RWPE2 (cell line): ENCODE measurements at regions not wholly inside any gene's neighbourhood (a gene's known extent, or its start where the extent isn't known, plus 50 kb on each side); places are given as distances from the start of the nearest gene placed in this dataset.

Experiments used
- ATAC-seq: fragments of 200-7000 bp; cut with Tn5 transposase; 3 replicates; pipeline ENCODE4 v1.9.1; 2021; ENCODE audit warnings: low read depth
- DNase-seq: peaks from one replicate; pipeline ENCODE4 v3.0.0-alpha.2; 2020; ENCODE audit warnings: low spot score
- H3K27ac ChIP-seq: fragments of 450-650 bp; 2 replicates; pipeline ENCODE4 v1.5.1; 2017; ENCODE audit warnings: mild to moderate bottlenecking; ENCODE audit not compliant: poor library complexity, severe bottlenecking
- H3K27me3 ChIP-seq: fragments of 250-450 bp; sonication (Bioruptor Pico); 2 replicates; pipeline ENCODE4 v1.5.1; 2021; ENCODE audit warnings: mild to moderate bottlenecking, moderate library complexity; ENCODE audit not compliant: insufficient read depth, poor library complexity, severe bottlenecking
- H3K36me3 ChIP-seq: fragments of 250-450 bp; sonication (Bioruptor Pico); 2 replicates; pipeline ENCODE4 v1.5.1; 2020; ENCODE audit warnings: low read depth, mild to moderate bottlenecking, moderate library complexity
- H3K4me1 ChIP-seq: fragments of 250-450 bp; sonication (Bioruptor Pico); 2 replicates; pipeline ENCODE4 v1.5.1; 2021; ENCODE audit warnings: mild to moderate bottlenecking, moderate library complexity; ENCODE audit not compliant: insufficient read depth, poor library complexity, severe bottlenecking
- H3K4me3 ChIP-seq: fragments of 250-450 bp; sonication (Bioruptor Pico); 2 replicates; pipeline ENCODE4 v1.5.1; 2021; ENCODE audit warnings: mild to moderate bottlenecking, moderate library complexity; ENCODE audit not compliant: severe bottlenecking
- H3K9me3 ChIP-seq: fragments of 250-450 bp; sonication (Bioruptor Pico); 2 replicates; pipeline ENCODE4 v1.5.1; 2021; ENCODE audit warnings: mild to moderate bottlenecking, moderate library complexity; ENCODE audit not compliant: severe bottlenecking
- TF ChIP-seq, protein P1 (sequence below): fragments of 450-650 bp; IDR thresholded peaks from one replicate; pipeline ENCODE4 v1.5.1; 2017; ENCODE audit warnings: mild to moderate bottlenecking, moderate library complexity; ENCODE audit not compliant: poor library complexity, severe bottlenecking

GRCh38 chr15:69855258-69856000, 242.3 kb downstream of the TLE3 start:
- H3K27ac ChIP-seq: no peak overlapping the region
- H3K36me3 ChIP-seq: no peaks in the 10 kb centered on the region
- ATAC-seq (no peak), DNase-seq (no peak)
- H3K9me3 ChIP-seq: no peaks in the 10 kb centered on the region
- no peak overlapping the region for H3K4me3 ChIP-seq
- TF ChIP-seq, protein P1, sequence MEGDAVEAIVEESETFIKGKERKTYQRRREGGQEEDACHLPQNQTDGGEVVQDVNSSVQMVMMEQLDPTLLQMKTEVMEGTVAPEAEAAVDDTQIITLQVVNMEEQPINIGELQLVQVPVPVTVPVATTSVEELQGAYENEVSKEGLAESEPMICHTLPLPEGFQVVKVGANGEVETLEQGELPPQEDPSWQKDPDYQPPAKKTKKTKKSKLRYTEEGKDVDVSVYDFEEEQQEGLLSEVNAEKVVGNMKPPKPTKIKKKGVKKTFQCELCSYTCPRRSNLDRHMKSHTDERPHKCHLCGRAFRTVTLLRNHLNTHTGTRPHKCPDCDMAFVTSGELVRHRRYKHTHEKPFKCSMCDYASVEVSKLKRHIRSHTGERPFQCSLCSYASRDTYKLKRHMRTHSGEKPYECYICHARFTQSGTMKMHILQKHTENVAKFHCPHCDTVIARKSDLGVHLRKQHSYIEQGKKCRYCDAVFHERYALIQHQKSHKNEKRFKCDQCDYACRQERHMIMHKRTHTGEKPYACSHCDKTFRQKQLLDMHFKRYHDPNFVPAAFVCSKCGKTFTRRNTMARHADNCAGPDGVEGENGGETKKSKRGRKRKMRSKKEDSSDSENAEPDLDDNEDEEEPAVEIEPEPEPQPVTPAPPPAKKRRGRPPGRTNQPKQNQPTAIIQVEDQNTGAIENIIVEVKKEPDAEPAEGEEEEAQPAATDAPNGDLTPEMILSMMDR: no peak
- no peaks in the 10 kb centered on the region for H3K4me1 ChIP-seq
- H3K27me3 ChIP-seq: no peaks in the 10 kb centered on the region

- ATAC-seq (no peak), DNase-seq (no peak)
- Histone ChIP-seq H3K4me3 (no peak overlapping the region), H3K9me3 (no peaks in the 10 kb centered on the region), H3K36me3 (no peaks in the 10 kb centered on the region), H3K27me3 (no peaks in the 10 kb centered on the region), H3K27ac (no peak overlapping the region), H3K4me1 (no peaks in the 10 kb centered on the region)
- TF ChIP-seq, protein P1: no peak
Measured at GRCh38 chr15:69857250-69857649, 240.5 kb downstream of the TLE3 start.

DNA sequence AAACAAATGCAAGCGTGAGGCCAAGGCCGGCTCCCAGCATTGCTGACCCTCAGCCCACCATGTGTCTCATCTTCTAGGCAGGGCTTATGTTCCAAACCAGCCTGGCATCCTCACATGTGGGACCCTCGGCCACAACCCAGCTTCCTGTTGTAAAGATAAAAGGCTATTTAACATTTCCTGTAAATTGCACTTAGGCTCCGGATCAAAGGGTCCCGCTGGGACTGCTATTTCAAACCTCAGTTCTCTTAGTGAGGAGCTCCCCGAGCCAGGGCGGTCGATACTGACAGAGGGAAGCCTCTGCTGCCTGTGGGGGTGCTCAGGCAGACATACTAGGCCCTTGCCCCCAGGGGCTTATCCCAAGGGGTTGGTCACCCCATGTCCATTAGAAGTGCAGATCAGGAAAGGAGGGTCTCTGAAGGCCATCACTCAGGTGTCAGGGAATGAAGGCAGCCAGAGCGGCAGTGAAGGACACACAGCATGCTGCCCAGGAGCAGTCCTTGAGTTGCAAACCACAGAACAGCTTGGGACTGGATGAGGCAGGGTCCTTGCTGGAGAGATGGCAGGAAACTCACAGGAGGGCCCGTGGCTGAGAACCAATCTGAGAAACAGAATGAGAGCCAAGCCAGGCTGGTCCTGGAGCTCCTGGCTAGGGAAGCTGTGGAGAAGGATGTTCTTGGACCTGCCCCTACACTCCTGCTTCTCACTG, 239.9 kb downstream of the TLE3 start:
- no peak for DNase-seq
- H3K4me1 ChIP-seq: no peaks in the 10 kb centered on the region
- no peak overlapping the region for H3K4me3 ChIP-seq
- no peaks in the 10 kb centered on the region for H3K9me3 ChIP-seq
- H3K27me3 ChIP-seq: no peaks in the 10 kb centered on the region
- no peak for ATAC-seq
- TF ChIP-seq, protein P1: no peak
- no peak overlapping the region for H3K27ac ChIP-seq
- no peaks in the 10 kb centered on the region for H3K36me3 ChIP-seq

- no peak overlapping the region for H3K4me3 ChIP-seq
- H3K27me3 ChIP-seq: no peaks in the 10 kb centered on the region
- no peak for DNase-seq
- no peaks in the 10 kb centered on the region for H3K9me3 ChIP-seq
- no peaks in the 10 kb centered on the region for H3K36me3 ChIP-seq
- no peak overlapping the region for H3K27ac ChIP-seq
- H3K4me1 ChIP-seq: no peaks in the 10 kb centered on the region
- ATAC-seq: no peak
- TF ChIP-seq, protein P1: no peak
Measured at GRCh38 chr15:69858456-69858855, 239.3 kb downstream of the TLE3 start.

- no peaks in the 10 kb centered on the region for H3K9me3 ChIP-seq
Measured at GRCh38 chr15:69859866-69860265, 237.9 kb downstream of the TLE3 start.

More at GRCh38 chr15:69859866-69860265, 237.9 kb downstream of the TLE3 start:
- H3K36me3 ChIP-seq: no peaks in the 10 kb centered on the region
- no peak for DNase-seq
- no peaks in the 10 kb centered on the region for H3K27me3 ChIP-seq
- TF ChIP-seq, protein P1: no peak
- no peak for ATAC-seq
- H3K4me1 ChIP-seq: no peaks in the 10 kb centered on the region
- no peak overlapping the region for H3K4me3 ChIP-seq
- no peak overlapping the region for H3K27ac ChIP-seq
